Caco-2 (cell line): ENCODE measurements at regions not wholly inside any gene's neighbourhood (a gene's known extent, or its start where the extent isn't known, plus 50 kb on each side); places are given as distances from the start of the nearest gene placed in this dataset.

Experiments
- BruUV-seq: library from RNA; stranded (reverse); fragments of 400-500 nt; replicated peaks from 2 replicates; lab custom pipeline; 2021; lab: Mats Ljungman, UMichigan
- CTCF ChIA-PET: fragments of 300-600 bp; sonication (Branson Sonifier 250); formaldehyde crosslinking; loops from one replicate; lab custom pipeline; 2022; ENCODE audit warnings: antibody characterized with exemption; lab: Charles Lee
- POLR2A ChIA-PET: fragments of 300-600 bp; sonication (Branson Sonifier 250); formaldehyde crosslinking; loops from one replicate; lab custom pipeline; 2022; ENCODE audit warnings: antibody characterized with exemption; lab: Charles Lee
- DNase-seq, 2 experiments: peaks; one replicate each; pipeline versions ENCODE4 v3.0.0 to v3.0.0-alpha.2; 2020 to 2022
- H3K27me3 ChIP-seq: replicated peaks from 2 replicates; pipeline ENCODE4 v1.6.0; 2011; ENCODE audit warnings: low read length; ENCODE audit not compliant: control insufficient read depth, insufficient read depth
- H3K36me3 ChIP-seq: 2 replicates; pipeline ENCODE4 v1.5.1; 2011; ENCODE audit warnings: low read length; ENCODE audit not compliant: control insufficient read depth, insufficient read depth
- H3K4me1 ChIP-seq: fragments of 250-450 bp; sonication (Bioruptor Pico); 2 replicates; pipeline ENCODE4 v1.5.1; 2020; ENCODE audit warnings: mild to moderate bottlenecking
- H3K4me3 ChIP-seq: 2 replicates; pipeline ENCODE4 v1.5.1; 2011; ENCODE audit warnings: low read depth, mild to moderate bottlenecking, control low read depth, low read length
- H3K9me3 ChIP-seq: fragments of 250-450 bp; sonication (Bioruptor Pico); 2 replicates; pipeline ENCODE4 v1.5.1; 2020; ENCODE audit warnings: mild to moderate bottlenecking, moderate library complexity
- H3K27ac Mint-ChIP-seq: one replicate; pipeline ENCODE4 v1.8.0; 2022; ENCODE audit warnings: mixed read lengths; ENCODE audit not compliant: unreplicated experiment
- H3K27me3 Mint-ChIP-seq: one replicate; pipeline ENCODE4 v1.8.0; 2022; ENCODE audit warnings: mixed read lengths; ENCODE audit not compliant: insufficient read depth, unreplicated experiment
- H3K36me3 Mint-ChIP-seq: one replicate; pipeline ENCODE4 v1.8.0; 2022; ENCODE audit warnings: mild to moderate bottlenecking, mixed read lengths; ENCODE audit not compliant: insufficient read depth, unreplicated experiment
- H3K4me1 Mint-ChIP-seq: one replicate; pipeline ENCODE4 v1.8.0; 2022; ENCODE audit warnings: low read depth, mixed read lengths; ENCODE audit not compliant: unreplicated experiment
- H3K4me3 Mint-ChIP-seq: one replicate; pipeline ENCODE4 v1.8.0; 2022; ENCODE audit warnings: mild to moderate bottlenecking, moderate library complexity, mixed read lengths; ENCODE audit not compliant: unreplicated experiment
- H3K9me3 Mint-ChIP-seq: one replicate; pipeline ENCODE4 v1.8.0; 2022; ENCODE audit warnings: mixed read lengths; ENCODE audit not compliant: unreplicated experiment
- intact Hi-C: fragments of 100-400 bp; cut with micrococcal nuclease; formaldehyde crosslinking; loops from one replicate; pipeline ENCODE4 v1.10.0; 2022; ENCODE audit not compliant: unreplicated experiment
- TF ChIP-seq, protein P1 (sequence below), 2 experiments: fragments of 200-600 bp in 1 of 2; IDR thresholded peaks; 1 replicate in 1 of 2; 2 replicates in 1 of 2; pipeline versions ENCODE4 v1.5.1 to v1.8.0; 2011 to 2022; ENCODE audit warnings: antibody characterized with exemption in 1 of 2, control low read depth in 1 of 2, inconsistent platforms in 1 of 2, low read depth in 1 of 2, low read length in 1 of 2, mild to moderate bottlenecking in 1 of 2, moderate library complexity in 1 of 2; ENCODE audit not compliant: insufficient read depth in 1 of 2, severe bottlenecking in 1 of 2, unreplicated experiment in 1 of 2

DNA sequence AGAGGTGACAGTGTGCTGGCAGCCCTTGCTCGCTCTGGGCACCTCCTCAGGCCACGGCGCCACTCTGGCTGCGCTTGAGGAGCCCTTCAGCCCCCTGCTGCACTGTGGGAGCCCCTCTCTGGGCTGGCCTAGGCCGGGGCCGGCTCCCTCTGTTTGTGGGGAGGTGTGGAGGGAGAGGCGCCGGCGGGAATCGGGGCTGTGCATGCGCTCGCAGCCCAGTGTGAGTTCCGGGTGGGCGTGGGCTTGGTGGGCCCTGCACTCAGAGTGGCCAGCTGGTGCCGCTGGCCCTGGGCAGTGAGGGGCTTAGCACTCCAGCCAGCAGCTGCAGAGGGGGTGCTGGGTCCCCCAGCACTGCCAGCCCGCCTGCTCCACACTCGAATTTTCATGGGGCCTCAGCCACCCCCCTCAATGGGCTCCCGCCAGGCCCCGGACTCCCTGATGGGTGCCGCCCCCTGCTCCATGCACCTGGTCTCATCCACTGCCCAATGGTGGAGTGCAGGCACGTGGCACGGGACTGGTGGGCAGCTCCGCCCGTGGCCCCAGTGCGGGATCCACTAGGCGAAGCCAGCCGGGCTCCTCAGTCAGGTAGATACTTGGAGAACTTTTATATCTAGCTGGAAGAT is 96.7 kb upstream of the BET1 start:
- TF ChIP-seq, protein P1, sequence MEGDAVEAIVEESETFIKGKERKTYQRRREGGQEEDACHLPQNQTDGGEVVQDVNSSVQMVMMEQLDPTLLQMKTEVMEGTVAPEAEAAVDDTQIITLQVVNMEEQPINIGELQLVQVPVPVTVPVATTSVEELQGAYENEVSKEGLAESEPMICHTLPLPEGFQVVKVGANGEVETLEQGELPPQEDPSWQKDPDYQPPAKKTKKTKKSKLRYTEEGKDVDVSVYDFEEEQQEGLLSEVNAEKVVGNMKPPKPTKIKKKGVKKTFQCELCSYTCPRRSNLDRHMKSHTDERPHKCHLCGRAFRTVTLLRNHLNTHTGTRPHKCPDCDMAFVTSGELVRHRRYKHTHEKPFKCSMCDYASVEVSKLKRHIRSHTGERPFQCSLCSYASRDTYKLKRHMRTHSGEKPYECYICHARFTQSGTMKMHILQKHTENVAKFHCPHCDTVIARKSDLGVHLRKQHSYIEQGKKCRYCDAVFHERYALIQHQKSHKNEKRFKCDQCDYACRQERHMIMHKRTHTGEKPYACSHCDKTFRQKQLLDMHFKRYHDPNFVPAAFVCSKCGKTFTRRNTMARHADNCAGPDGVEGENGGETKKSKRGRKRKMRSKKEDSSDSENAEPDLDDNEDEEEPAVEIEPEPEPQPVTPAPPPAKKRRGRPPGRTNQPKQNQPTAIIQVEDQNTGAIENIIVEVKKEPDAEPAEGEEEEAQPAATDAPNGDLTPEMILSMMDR (IDR thresholded peaks at IDR 0.05; ENCODE audit: insufficient read depth in 1 of 2, low read depth in 1 of 2, low read length in 1 of 2, severe bottlenecking in 1 of 2, unreplicated experiment in 1 of 2): no peak
- Mint-ChIP-seq H3K4me3 (no peak overlapping the region), H3K9me3 (no peaks in the 10 kb centered on the region), H3K27me3 (no peaks in the 10 kb centered on the region), H3K4me1 (no peaks in the 10 kb centered on the region), H3K27ac (no peak overlapping the region), H3K36me3 (no peaks in the 10 kb centered on the region)
- no peaks in the 10 kb centered on the region for H3K4me1 ChIP-seq
- POLR2A ChIA-PET: no interaction called here
- DNase-seq: no peak
- peaks cover 8% of the 10 kb centered on the region; the same call in 1 of the 2 replicates for H3K9me3 ChIP-seq
- H3K27me3 ChIP-seq: no peaks in the 10 kb centered on the region
- H3K4me3 ChIP-seq: no peak overlapping the region
- intact Hi-C loops: no loop called here
- CTCF ChIA-PET: no interaction called here
- no TSS peak for BruUV-seq
- no peaks in the 10 kb centered on the region for H3K36me3 ChIP-seq

DNA sequence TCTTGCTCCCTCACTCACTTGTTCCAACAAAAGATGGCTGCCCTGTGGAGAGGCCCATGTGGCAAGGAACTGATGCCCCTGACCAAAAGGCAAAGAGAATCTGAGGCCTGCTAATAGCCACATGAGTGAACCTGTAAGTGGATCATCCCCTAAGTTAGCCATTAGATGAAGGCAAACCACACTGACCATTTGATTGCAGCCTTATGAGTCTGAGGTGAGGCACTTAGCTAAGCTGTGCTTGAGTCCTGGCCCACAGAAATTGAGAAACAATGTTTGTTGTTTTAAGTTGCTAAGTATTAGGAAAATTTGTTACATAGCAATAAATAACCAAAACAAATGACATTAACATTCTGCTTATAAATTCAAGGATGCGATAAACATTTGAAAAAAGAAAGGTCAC is 100.1 kb upstream of the BET1 start:
- Mint-ChIP-seq H3K9me3 (no peaks in the 10 kb centered on the region), H3K4me3 (no peak overlapping the region), H3K27me3 (peaks cover 3% of the 10 kb centered on the region), H3K36me3 (no peaks in the 10 kb centered on the region), H3K27ac (no peak overlapping the region), H3K4me1 (no peaks in the 10 kb centered on the region)
- BruUV-seq: no TSS peak
- Histone ChIP-seq H3K36me3 (no peaks in the 10 kb centered on the region), H3K4me3 (no peak overlapping the region), H3K27me3 (no peaks in the 10 kb centered on the region), H3K4me1 (no peaks in the 10 kb centered on the region), H3K9me3 (peaks cover 8% of the 10 kb centered on the region; the same call in 1 of the 2 replicates)
- DNase-seq: no peak
- TF ChIP-seq, protein P1 (IDR thresholded peaks at IDR 0.05; ENCODE audit: insufficient read depth in 1 of 2, low read depth in 1 of 2, low read length in 1 of 2, severe bottlenecking in 1 of 2, unreplicated experiment in 1 of 2): no peak
- intact Hi-C loops: no loop called here
- POLR2A ChIA-PET: no interaction called here
- CTCF ChIA-PET: no interaction called here

DNA sequence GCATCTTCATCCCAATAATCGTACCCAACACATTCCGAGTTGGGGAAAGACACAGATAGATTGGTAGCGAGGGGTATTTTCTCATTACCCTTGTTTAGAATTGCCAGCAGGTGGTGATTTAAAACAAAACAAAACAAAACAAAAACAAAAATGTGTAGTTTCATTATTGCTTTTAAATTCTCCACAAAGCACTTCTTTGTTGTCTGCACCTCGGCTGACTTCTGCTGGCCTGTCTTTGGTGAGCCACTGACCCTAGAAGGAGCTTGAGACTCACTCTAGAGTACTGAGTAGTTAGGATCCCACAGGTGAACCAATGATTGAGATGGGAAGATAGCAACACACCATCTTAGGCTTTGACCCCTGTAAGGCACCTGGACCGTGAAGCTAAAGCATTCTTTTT is 105.4 kb upstream of the BET1 start:
- TF ChIP-seq, protein P1 (IDR thresholded peaks at IDR 0.05; ENCODE audit: insufficient read depth in 1 of 2, low read depth in 1 of 2, low read length in 1 of 2, severe bottlenecking in 1 of 2, unreplicated experiment in 1 of 2): no peak
- intact Hi-C loops: no loop called here
- no peaks in the 10 kb centered on the region for H3K4me1 ChIP-seq
- no TSS peak for BruUV-seq
- no peak overlapping the region for H3K27ac Mint-ChIP-seq
- no peak overlapping the region for H3K4me3 Mint-ChIP-seq
- no peaks in the 10 kb centered on the region for H3K4me1 Mint-ChIP-seq
- POLR2A ChIA-PET: no interaction called here
- H3K36me3 Mint-ChIP-seq: no peaks in the 10 kb centered on the region
- H3K9me3 Mint-ChIP-seq: no peaks in the 10 kb centered on the region
- peaks cover 9% of the 10 kb centered on the region for H3K27me3 Mint-ChIP-seq
- DNase-seq: no peak
- CTCF ChIA-PET: no interaction called here
- H3K9me3 ChIP-seq: no peaks in the 10 kb centered on the region
- no peak overlapping the region for H3K4me3 ChIP-seq
- H3K36me3 ChIP-seq: no peaks in the 10 kb centered on the region
- no peaks in the 10 kb centered on the region; the same call in 1 of the 2 replicates for H3K27me3 ChIP-seq
